ENCODE measurements at regions not wholly inside any gene's neighbourhood (a gene's known extent, or its start where the extent isn't known, plus 50 kb on each side); places are given as distances from the start of the nearest gene placed in this dataset.

DNA sequence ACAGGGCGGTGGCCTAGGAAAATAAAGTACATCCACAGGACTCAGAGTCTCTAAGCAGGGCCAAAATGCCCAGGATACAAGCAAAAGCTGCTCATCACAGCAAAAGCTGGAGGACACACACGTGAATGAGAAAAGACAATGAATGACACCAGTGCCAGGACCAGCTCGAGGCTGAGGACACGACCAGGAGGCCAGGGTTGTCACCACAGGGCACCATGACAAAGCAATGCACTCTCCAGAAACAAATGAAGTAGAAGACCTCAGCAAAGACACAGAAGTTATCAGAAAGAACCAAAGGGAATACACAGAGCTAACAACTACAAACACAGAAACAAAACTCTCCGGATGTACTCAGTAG is 92.1 kb downstream of the FOXL3 start:
- no TSS peak for BruUV-seq (replicated peaks)
- no peak for DNase-seq
- H3K9ac ChIP-seq (ENCODE audit: low read length), result no peak overlapping the region
- no peak overlapping the region for H2AFZ ChIP-seq (ENCODE audit: low read length)
- no peaks in the 10 kb centered on the region for H4K20me1 ChIP-seq (ENCODE audit: low read length)
- no peak overlapping the region for H3K4me3 ChIP-seq (ENCODE audit: low read length)
- no peaks in the 10 kb centered on the region for H3F3A ChIP-seq (ENCODE audit: low read length, unreplicated experiment)
- no peaks in the 10 kb centered on the region for H3K4me1 ChIP-seq (ENCODE audit: insufficient read depth, low read length)
- POLR2A ChIA-PET (ENCODE audit: unreplicated experiment), result no interaction called here
- ATAC-seq, result no peak
- no peak for TF ChIP-seq EZH2phosphoT487 (IDR thresholded peaks at IDR 0.05; ENCODE audit: borderline replicate concordance, low read length)
- TF ChIP-seq EZH2 (IDR thresholded peaks at IDR 0.05; ENCODE audit: low read length, unreplicated experiment), result no peak
- TF ChIP-seq, protein P1, sequence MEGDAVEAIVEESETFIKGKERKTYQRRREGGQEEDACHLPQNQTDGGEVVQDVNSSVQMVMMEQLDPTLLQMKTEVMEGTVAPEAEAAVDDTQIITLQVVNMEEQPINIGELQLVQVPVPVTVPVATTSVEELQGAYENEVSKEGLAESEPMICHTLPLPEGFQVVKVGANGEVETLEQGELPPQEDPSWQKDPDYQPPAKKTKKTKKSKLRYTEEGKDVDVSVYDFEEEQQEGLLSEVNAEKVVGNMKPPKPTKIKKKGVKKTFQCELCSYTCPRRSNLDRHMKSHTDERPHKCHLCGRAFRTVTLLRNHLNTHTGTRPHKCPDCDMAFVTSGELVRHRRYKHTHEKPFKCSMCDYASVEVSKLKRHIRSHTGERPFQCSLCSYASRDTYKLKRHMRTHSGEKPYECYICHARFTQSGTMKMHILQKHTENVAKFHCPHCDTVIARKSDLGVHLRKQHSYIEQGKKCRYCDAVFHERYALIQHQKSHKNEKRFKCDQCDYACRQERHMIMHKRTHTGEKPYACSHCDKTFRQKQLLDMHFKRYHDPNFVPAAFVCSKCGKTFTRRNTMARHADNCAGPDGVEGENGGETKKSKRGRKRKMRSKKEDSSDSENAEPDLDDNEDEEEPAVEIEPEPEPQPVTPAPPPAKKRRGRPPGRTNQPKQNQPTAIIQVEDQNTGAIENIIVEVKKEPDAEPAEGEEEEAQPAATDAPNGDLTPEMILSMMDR (conservative IDR thresholded peaks at IDR 0.05; ENCODE audit: low read depth, low read length), result no peak
- no peaks in the 10 kb centered on the region for H3K27me3 ChIP-seq (ENCODE audit: low read length)
- H3K79me2 ChIP-seq (ENCODE audit: low read length), result no peaks in the 10 kb centered on the region
- H3K9me3 ChIP-seq (ENCODE audit: low read length), result peaks cover 11% of the 10 kb centered on the region
- H3K27ac ChIP-seq (ENCODE audit: low read length), result no peak overlapping the region
- H3K4me2 ChIP-seq (ENCODE audit: low read length), result no peak overlapping the region
- CTCF ChIA-PET, result no interaction called here
- no peaks in the 10 kb centered on the region for H3K9me2 ChIP-seq (replicated peaks; ENCODE audit: low read length)
- intact Hi-C loops (cut with micrococcal nuclease), result no loop called here
- H3K36me3 ChIP-seq (ENCODE audit: low read depth, low read length), result no peaks in the 10 kb centered on the region

DNA sequence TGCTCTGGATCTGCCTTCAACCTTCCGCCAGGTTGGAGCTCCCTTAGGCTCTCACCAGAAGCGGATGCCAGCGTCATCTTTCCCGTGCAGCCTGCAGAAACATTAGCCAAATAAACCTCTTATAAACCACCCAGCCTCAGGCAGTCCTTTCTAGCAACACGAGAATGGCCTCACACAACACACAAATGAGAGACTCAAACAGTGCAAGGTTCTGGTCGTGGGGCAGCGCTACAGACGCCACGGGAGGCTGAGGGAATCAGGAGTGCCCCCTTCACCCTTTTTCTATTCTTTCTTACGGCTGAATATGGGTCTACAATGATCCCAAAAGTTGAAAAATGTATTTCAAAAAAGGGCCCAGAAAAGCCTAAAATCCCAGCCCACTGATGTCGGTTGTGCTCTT is 96.4 kb downstream of the FOXL3 start:
- ATAC-seq, result no peak
- BruUV-seq (replicated peaks), result no TSS peak
- H3K9me2 ChIP-seq (replicated peaks; ENCODE audit: low read length), result no peaks in the 10 kb centered on the region
- no peaks in the 10 kb centered on the region for H4K20me1 ChIP-seq (ENCODE audit: low read length)
- ChIA-PET CTCF (no interaction called here), POLR2A (ENCODE audit: unreplicated experiment) (no interaction called here)
- no peak overlapping the region for H3K27ac ChIP-seq (ENCODE audit: low read length)
- no peak for TF ChIP-seq EZH2phosphoT487 (IDR thresholded peaks at IDR 0.05; ENCODE audit: borderline replicate concordance, low read length)
- no peak for TF ChIP-seq EZH2 (IDR thresholded peaks at IDR 0.05; ENCODE audit: low read length, unreplicated experiment)
- TF ChIP-seq, protein P1 (conservative IDR thresholded peaks at IDR 0.05; ENCODE audit: low read depth, low read length), result no peak
- H3K36me3 ChIP-seq (ENCODE audit: low read depth, low read length), result no peaks in the 10 kb centered on the region
- no peak overlapping the region for H3K9ac ChIP-seq (ENCODE audit: low read length)
- no peak overlapping the region for H3K4me2 ChIP-seq (ENCODE audit: low read length)
- no peak for DNase-seq
- H3F3A ChIP-seq (ENCODE audit: low read length, unreplicated experiment), result no peaks in the 10 kb centered on the region
- no peaks in the 10 kb centered on the region for H3K79me2 ChIP-seq (ENCODE audit: low read length)
- intact Hi-C loops (cut with micrococcal nuclease), result no loop called here
- H2AFZ ChIP-seq (ENCODE audit: low read length), result no peak overlapping the region
- peaks cover 11% of the 10 kb centered on the region for H3K9me3 ChIP-seq (ENCODE audit: low read length)
- H3K4me1 ChIP-seq (ENCODE audit: insufficient read depth, low read length), result no peaks in the 10 kb centered on the region
- no peaks in the 10 kb centered on the region for H3K27me3 ChIP-seq (ENCODE audit: low read length)
- H3K4me3 ChIP-seq (ENCODE audit: low read length), result no peak overlapping the region

DNA sequence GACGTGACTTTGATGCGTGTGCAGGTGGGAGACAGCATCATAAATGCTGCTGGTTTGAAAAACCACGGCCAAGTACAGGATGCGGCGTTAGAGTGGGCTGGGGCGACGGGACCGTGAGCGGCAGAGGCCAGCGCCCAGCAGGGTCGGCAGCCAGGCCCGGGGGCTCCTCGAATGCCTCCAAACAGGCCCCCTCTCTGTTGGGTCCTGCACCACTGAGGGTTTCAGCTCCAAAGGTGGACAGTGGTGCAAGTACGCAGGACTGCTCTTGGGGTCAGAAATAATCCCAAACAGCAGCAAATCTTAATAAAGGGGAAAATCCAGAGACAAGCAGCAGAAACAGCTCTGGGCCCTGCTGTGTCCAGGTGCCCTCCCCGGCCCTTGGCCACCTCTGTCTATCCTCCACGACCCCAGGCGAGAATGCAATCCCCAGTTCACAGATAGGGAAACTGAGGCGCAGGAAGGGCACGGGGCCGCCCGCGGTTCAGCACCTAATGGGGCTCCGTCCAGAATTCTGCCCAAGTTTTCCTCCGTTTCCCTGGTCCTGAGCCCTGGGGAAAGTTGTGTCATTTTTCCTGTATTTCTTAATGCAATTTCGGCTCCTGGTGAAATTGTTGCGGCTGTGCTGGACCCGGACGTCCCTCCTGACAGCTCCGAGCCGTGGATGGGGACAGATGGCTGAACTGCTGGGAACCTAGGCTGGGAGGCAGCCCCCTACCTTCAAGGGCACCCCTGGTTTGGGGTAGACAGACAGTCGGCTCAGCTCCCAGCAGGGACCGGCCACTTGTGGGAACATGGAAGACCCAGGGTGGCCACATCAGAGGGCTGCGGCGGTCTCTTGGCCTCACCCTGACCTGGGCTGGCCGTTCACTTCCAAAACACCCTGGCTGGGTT is 97.4 kb downstream of the FOXL3 start:
- intact Hi-C loops (cut with micrococcal nuclease), result no loop called here
- Histone ChIP-seq H3K27ac (ENCODE audit: low read length) (no peak overlapping the region), H3K4me1 (ENCODE audit: insufficient read depth, low read length) (no peaks in the 10 kb centered on the region), H2AFZ (ENCODE audit: low read length) (no peak overlapping the region), H4K20me1 (ENCODE audit: low read length) (no peaks in the 10 kb centered on the region), H3K9ac (ENCODE audit: low read length) (no peak overlapping the region), H3K27me3 (ENCODE audit: low read length) (no peaks in the 10 kb centered on the region), H3K4me3 (ENCODE audit: low read length) (no peak overlapping the region), H3K36me3 (ENCODE audit: low read depth, low read length) (no peaks in the 10 kb centered on the region), H3F3A (ENCODE audit: low read length, unreplicated experiment) (no peaks in the 10 kb centered on the region), H3K79me2 (ENCODE audit: low read length) (no peaks in the 10 kb centered on the region), H3K9me2 (replicated peaks; ENCODE audit: low read length) (no peaks in the 10 kb centered on the region), H3K9me3 (ENCODE audit: low read length) (peaks cover 11% of the 10 kb centered on the region), H3K4me2 (ENCODE audit: low read length) (no peak overlapping the region)
- ATAC-seq (no peak), DNase-seq (no peak)
- ChIA-PET POLR2A (ENCODE audit: unreplicated experiment) (no interaction called here), CTCF (no interaction called here)
- no TSS peak for BruUV-seq (replicated peaks)
- TF ChIP-seq EZH2phosphoT487 (IDR thresholded peaks at IDR 0.05; ENCODE audit: borderline replicate concordance, low read length), result no peak
- TF ChIP-seq, protein P1 (conservative IDR thresholded peaks at IDR 0.05; ENCODE audit: low read depth, low read length), result no peak
- no peak for TF ChIP-seq EZH2 (IDR thresholded peaks at IDR 0.05; ENCODE audit: low read length, unreplicated experiment)
